HEK293 (cell line): ENCODE measurements at regions not wholly inside any gene's neighbourhood (a gene's known extent, or its start where the extent isn't known, plus 50 kb on each side); places are given as distances from the start of the nearest gene placed in this dataset.

Source experiments
- CTCF ChIA-PET: fragments of 350-600 bp; formaldehyde crosslinking; extraction: SDS; loops from one replicate; lab custom pipeline; 2021; ENCODE audit warnings: antibody characterized with exemption; lab: Yijun Ruan, JAX
- POLR2A ChIA-PET: fragments of 300-600 bp; formaldehyde crosslinking; extraction: SDS; loops from one replicate; lab custom pipeline; 2020; ENCODE audit warnings: antibody characterized with exemption, inconsistent platforms; lab: Yijun Ruan, JAX
- H3K27ac ChIP-seq: fragments of 200-500 bp; sonication (Bioruptor generic); 2 replicates; pipeline ENCODE4 v1.5.1; 2014; ENCODE audit warnings: low read depth, low read length, control low read depth, inconsistent platforms; ENCODE audit errors: extremely low read depth
- H3K36me3 ChIP-seq, 2 experiments: fragments of 200-500 bp in 1 of 2; sonication (Bioruptor generic) in 1 of 2; 1 replicate in 1 of 2; 2 replicates in 1 of 2; pipeline ENCODE4 v1.5.1; 2014 to 2017; ENCODE audit warnings: inconsistent platforms in 2 of 2, low read length in 2 of 2; ENCODE audit not compliant: control insufficient read depth in 2 of 2, insufficient read depth in 1 of 2
- H3K4me1 ChIP-seq: fragments of 200-500 bp; sonication (Bioruptor generic); 2 replicates; pipeline ENCODE4 v1.5.1; 2014; ENCODE audit warnings: mild to moderate bottlenecking, low read length, inconsistent platforms; ENCODE audit not compliant: control insufficient read depth, insufficient read depth
- H3K4me3 ChIP-seq: 2 replicates; pipeline ENCODE4 v1.5.1; 2011; ENCODE audit warnings: low read depth, mild to moderate bottlenecking, control low read depth, low read length, moderate library complexity
- H3K9me3 ChIP-seq: fragments of 200-500 bp; sonication (Bioruptor generic); 2 replicates; pipeline ENCODE4 v1.5.1; 2014; ENCODE audit warnings: low read depth, low read length, inconsistent platforms; ENCODE audit not compliant: control insufficient read depth, insufficient read depth
- BCL11B ChIP-seq: fragments of 450-650 bp; formaldehyde crosslinking; IDR thresholded peaks from 2 replicates; pipeline ENCODE4 v1.5.1; 2016; ENCODE audit warnings: low read depth, missing biosample characterization, missing genetic modification characterization
- GLIS1 ChIP-seq: fragments of 450-650 bp; formaldehyde crosslinking; IDR thresholded peaks from 2 replicates; pipeline ENCODE4 v1.5.1; 2016; ENCODE audit warnings: missing biosample characterization, missing genetic modification characterization
- KLF9 ChIP-seq: fragments of 450-650 bp; formaldehyde crosslinking; IDR thresholded peaks from 2 replicates; pipeline ENCODE4 v1.5.1; 2016; ENCODE audit warnings: missing biosample characterization, missing genetic modification characterization, low read depth
- SP2 ChIP-seq: fragments of 450-650 bp; formaldehyde crosslinking; IDR thresholded peaks from 2 replicates; pipeline ENCODE4 v1.5.1; 2016; ENCODE audit warnings: missing biosample characterization, missing genetic modification characterization
- SP3 ChIP-seq: fragments of 450-650 bp; formaldehyde crosslinking; IDR thresholded peaks from 2 replicates; pipeline ENCODE4 v1.5.1; 2016; ENCODE audit warnings: missing biosample characterization, missing genetic modification characterization
- ZBTB20 ChIP-seq: fragments of 450-650 bp; formaldehyde crosslinking; IDR thresholded peaks from 2 replicates; pipeline ENCODE4 v1.5.1; 2016; ENCODE audit warnings: missing biosample characterization, missing genetic modification characterization
- ZBTB7A ChIP-seq: fragments of 450-650 bp; formaldehyde crosslinking; IDR thresholded peaks from 2 replicates; pipeline ENCODE4 v1.5.1; 2016; ENCODE audit warnings: low read depth, missing biosample characterization, missing genetic modification characterization
- ZNF175 ChIP-seq: fragments of 450-650 bp; formaldehyde crosslinking; IDR thresholded peaks from 2 replicates; pipeline ENCODE4 v1.5.1; 2016; ENCODE audit warnings: missing biosample characterization, missing genetic modification characterization
- ZNF211 ChIP-seq: fragments of 450-650 bp; formaldehyde crosslinking; IDR thresholded peaks from 2 replicates; pipeline ENCODE4 v1.5.1; 2016; ENCODE audit warnings: low read depth, missing biosample characterization, missing genetic modification characterization
- ZNF248 ChIP-seq: fragments of 450-650 bp; formaldehyde crosslinking; IDR thresholded peaks from 2 replicates; pipeline ENCODE4 v1.5.1; 2017; ENCODE audit warnings: missing biosample characterization, missing genetic modification characterization
- ZNF433 ChIP-seq: fragments of 450-650 bp; formaldehyde crosslinking; IDR thresholded peaks from 2 replicates; pipeline ENCODE4 v1.5.1; 2016; ENCODE audit warnings: missing biosample characterization, missing genetic modification characterization, low read depth
- ZNF530 ChIP-seq: fragments of 450-650 bp; formaldehyde crosslinking; IDR thresholded peaks from 2 replicates; pipeline ENCODE4 v1.5.1; 2016; ENCODE audit warnings: low read depth, missing biosample characterization, missing genetic modification characterization
- ZNF555 ChIP-seq: fragments of 450-650 bp; formaldehyde crosslinking; conservative IDR thresholded peaks from 2 replicates; pipeline ENCODE4 v1.5.1; 2017; ENCODE audit warnings: missing biosample characterization, mild to moderate bottlenecking, missing genetic modification characterization, inconsistent platforms
- ZNF600 ChIP-seq: fragments of 450-650 bp; formaldehyde crosslinking; IDR thresholded peaks from 2 replicates; pipeline ENCODE4 v1.5.1; 2016; ENCODE audit warnings: missing biosample characterization, missing genetic modification characterization
- ZNF610 ChIP-seq: fragments of 450-650 bp; formaldehyde crosslinking; IDR thresholded peaks from 2 replicates; pipeline ENCODE4 v1.5.1; 2016; ENCODE audit warnings: missing biosample characterization, missing genetic modification characterization, borderline replicate concordance
- ZNF639 ChIP-seq: fragments of 450-650 bp; formaldehyde crosslinking; IDR thresholded peaks from 2 replicates; pipeline ENCODE4 v1.5.1; 2016; ENCODE audit warnings: missing biosample characterization, missing genetic modification characterization
- ZXDB ChIP-seq: fragments of 450-650 bp; formaldehyde crosslinking; IDR thresholded peaks from 2 replicates; pipeline ENCODE4 v1.5.1; 2016; ENCODE audit warnings: missing biosample characterization, missing genetic modification characterization
- TF ChIP-seq, protein P1 (sequence below): fragments of 450-650 bp; formaldehyde crosslinking; IDR thresholded peaks from 2 replicates; pipeline ENCODE4 v1.5.1; 2017; ENCODE audit warnings: missing biosample characterization, missing genetic modification characterization
- TF ChIP-seq, protein P2 (sequence below): fragments of 450-650 bp; formaldehyde crosslinking; IDR thresholded peaks from 2 replicates; pipeline ENCODE4 v1.5.1; 2016; ENCODE audit warnings: missing biosample characterization, missing genetic modification characterization, borderline replicate concordance

DNA sequence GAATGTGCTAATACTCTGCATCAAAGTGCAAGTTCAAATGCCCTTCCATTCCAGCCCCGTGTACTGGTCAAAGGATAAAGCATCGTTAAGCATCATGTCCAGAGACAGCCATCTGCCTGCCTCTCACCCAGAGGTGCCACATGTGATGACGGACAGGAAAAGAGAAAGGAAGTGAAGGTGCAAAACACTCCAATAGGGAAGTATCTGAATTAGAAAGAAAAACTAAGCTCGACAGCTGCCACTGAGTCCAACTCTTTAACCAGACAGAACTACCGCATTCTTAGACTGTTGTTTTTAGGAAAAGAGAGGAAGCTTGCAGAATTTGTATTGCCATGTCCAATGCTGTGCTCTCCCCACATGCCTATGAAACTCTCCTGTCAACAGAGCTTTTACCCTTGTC, 465.0 kb upstream of the SOX5 start:
- POLR2A ChIA-PET = no interaction called here
- CTCF ChIA-PET = interaction anchor here (0.7 kb wide), 1 partner anchor 231 kb away, joined by 3 read pairs; no protein-coding TSS in a partner anchor

GRCh38 chr12:24411948-24412347, 462.5 kb upstream of the SOX5 start:
- no peak overlapping the region for H3K27ac ChIP-seq
- H3K4me3 ChIP-seq = no peak overlapping the region
- CTCF ChIA-PET = no interaction called here
- no peaks in the 10 kb centered on the region for H3K36me3 ChIP-seq
- no peaks in the 10 kb centered on the region for H3K4me1 ChIP-seq
- no peak for TF ChIP-seq ZNF248 (tag by site-specific recombination)
- TF ChIP-seq ZNF211 = no peak
- no peak for TF ChIP-seq ZBTB7A (tag by site-specific recombination)
- TF ChIP-seq, all 188 proteins: peak for 0
- no peaks in the 10 kb centered on the region for H3K9me3 ChIP-seq
- POLR2A ChIA-PET = no interaction called here

More for the DNA sequence above, 465.0 kb upstream of the SOX5 start:
- H3K27ac ChIP-seq = no peak overlapping the region
- no peaks in the 10 kb centered on the region for H3K9me3 ChIP-seq
- no peaks in the 10 kb centered on the region for H3K36me3 ChIP-seq
- H3K4me1 ChIP-seq = no peaks in the 10 kb centered on the region
- no peak for TF ChIP-seq ZNF600 (tag by site-specific recombination)
- TF ChIP-seq, protein P1, sequence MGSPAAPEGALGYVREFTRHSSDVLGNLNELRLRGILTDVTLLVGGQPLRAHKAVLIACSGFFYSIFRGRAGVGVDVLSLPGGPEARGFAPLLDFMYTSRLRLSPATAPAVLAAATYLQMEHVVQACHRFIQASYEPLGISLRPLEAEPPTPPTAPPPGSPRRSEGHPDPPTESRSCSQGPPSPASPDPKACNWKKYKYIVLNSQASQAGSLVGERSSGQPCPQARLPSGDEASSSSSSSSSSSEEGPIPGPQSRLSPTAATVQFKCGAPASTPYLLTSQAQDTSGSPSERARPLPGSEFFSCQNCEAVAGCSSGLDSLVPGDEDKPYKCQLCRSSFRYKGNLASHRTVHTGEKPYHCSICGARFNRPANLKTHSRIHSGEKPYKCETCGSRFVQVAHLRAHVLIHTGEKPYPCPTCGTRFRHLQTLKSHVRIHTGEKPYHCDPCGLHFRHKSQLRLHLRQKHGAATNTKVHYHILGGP = no peak
- TF ChIP-seq KLF9 (tag by site-specific recombination) = no peak
- TF ChIP-seq ZNF433 = no peak
- no peak for TF ChIP-seq ZXDB (tag by site-specific recombination)
- TF ChIP-seq ZNF175 (tag by site-specific recombination) = no peak
- TF ChIP-seq ZNF610 (tag by site-specific recombination) = no peak
- TF ChIP-seq ZBTB20 (tag by site-specific recombination) = no peak
- no peak for TF ChIP-seq GLIS1
- TF ChIP-seq ZNF555 (tag by site-specific recombination) = no peak
- TF ChIP-seq SP3 (tag by site-specific recombination) = no peak
- TF ChIP-seq SP2 (tag by site-specific recombination) = no peak
- TF ChIP-seq BCL11B (tag by site-specific recombination) = no peak
- H3K4me3 ChIP-seq = no peak overlapping the region

DNA sequence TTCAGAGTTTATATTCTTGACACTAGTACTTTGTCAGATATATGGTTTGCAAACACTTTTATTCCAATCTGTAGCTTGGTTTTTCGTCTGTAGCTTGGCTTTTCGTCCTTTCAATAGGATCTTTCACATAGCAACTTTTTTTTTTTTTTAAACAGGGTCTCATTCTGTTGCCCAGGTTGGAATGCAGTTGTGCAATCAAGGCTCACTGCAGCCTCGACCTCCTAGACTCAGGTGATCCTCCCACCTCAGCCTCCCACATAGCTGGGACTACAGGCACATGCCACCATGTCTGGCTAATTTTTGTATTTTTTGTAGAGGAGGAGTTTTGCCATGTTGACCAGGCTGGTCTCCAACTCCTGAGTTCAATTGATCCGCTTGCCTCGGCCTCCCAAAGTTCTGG, 460.4 kb upstream of the SOX5 start:
- no peaks in the 10 kb centered on the region for H3K4me1 ChIP-seq
- TF ChIP-seq ZNF639 = no peak
- TF ChIP-seq ZNF530 = no peak
- TF ChIP-seq, protein P2, sequence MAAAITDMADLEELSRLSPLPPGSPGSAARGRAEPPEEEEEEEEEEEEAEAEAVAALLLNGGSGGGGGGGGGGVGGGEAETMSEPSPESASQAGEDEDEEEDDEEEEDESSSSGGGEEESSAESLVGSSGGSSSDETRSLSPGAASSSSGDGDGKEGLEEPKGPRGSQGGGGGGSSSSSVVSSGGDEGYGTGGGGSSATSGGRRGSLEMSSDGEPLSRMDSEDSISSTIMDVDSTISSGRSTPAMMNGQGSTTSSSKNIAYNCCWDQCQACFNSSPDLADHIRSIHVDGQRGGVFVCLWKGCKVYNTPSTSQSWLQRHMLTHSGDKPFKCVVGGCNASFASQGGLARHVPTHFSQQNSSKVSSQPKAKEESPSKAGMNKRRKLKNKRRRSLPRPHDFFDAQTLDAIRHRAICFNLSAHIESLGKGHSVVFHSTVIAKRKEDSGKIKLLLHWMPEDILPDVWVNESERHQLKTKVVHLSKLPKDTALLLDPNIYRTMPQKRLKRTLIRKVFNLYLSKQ (tag by site-specific recombination) = no peak
- no peak for TF ChIP-seq SP3 (tag by site-specific recombination)
- no peak for TF ChIP-seq ZNF600 (tag by site-specific recombination)
- TF ChIP-seq, all 188 proteins: peak for 0
- POLR2A ChIA-PET = no interaction called here
- no peak overlapping the region for H3K4me3 ChIP-seq
- H3K27ac ChIP-seq = no peak overlapping the region
- H3K36me3 ChIP-seq = no peaks in the 10 kb centered on the region
- CTCF ChIA-PET = no interaction called here
- no peaks in the 10 kb centered on the region for H3K9me3 ChIP-seq
